NCI-H187 treated with DMSO at 0.1 percent for 48 hours (cell line): ENCODE measurements at regions not wholly inside any gene's neighbourhood (a gene's known extent, or its start where the extent isn't known, plus 50 kb on each side); places are given as distances from the start of the nearest gene placed in this dataset.
"Not testable (repeated sequence)": the region's sequence is repeated elsewhere in the genome, so short reads cannot be mapped to it uniquely, and the experiment has no call there.

Experiments
- DNase-seq: peaks from one replicate; lab custom pipeline; 2025; lab: John Stamatoyannopoulos, UW

DNA sequence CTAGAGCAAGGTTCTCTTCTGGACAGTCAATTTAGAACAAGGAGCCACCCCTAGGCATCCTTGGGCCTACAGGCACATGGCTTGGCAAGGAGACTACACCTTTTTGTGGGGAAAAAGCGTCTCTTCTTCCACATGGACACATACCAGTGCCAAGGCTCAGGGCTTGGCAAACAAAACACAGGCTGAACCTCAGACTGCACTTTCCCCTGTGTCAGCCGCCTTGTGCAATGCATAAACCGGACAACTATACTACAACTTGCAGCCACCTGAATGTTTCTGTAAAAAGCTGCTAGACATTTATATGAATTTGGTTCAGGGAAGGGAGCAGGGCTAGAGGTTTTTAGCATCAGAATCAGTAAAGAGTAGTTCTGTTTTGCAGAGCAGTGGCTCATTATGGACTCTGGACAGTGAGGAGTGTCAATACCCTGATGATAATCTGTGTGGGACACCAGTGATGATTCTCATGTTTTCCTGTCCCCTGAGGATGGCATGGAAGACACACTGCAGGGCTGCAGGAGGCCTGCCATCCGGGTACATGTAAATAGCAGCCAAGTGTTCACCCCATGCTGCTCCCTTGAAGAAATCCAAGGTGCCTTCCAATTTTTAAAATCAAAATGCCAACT, 118.9 kb downstream of the GATA3 start:
- DNase-seq, result no peak

DNA sequence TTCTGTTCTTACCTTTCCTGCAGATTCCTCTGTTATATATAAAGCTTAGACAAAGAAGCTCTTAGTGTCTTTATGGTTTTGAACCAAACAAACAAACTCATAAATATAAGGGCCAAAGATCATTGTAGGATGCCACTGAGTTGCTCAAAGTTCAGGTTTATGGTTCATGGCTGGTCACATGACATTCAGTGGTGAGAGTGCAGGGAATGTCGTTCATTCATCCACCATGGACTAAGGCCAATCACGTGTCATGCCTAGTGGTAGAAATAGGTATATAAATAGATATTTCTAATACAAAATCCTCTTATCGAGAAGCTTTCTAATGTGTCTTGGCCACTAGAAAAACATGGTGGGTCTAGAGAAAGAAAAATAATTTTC, 119.4 kb downstream of the GATA3 start:
- no peak for DNase-seq

DNA sequence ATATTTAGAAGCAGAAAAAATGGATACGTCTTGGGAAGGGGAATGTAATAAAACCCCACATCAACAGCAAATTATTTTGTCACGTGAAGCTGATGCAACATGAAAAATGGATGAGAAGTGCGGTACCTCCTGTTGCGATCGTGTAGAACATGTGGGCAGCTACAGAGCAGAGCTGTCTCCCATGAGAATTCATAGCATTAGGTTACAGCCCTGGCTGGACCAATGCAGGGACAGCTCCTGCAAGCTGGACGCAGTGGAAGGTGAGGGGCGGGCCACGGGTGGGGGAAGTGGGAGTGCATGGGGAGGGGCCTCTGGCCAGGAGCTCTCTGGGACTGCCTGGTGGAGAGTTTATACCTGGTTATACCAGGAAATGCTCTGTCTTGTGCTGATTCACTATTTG, 120.3 kb downstream of the GATA3 start:
- no peak for DNase-seq

DNA sequence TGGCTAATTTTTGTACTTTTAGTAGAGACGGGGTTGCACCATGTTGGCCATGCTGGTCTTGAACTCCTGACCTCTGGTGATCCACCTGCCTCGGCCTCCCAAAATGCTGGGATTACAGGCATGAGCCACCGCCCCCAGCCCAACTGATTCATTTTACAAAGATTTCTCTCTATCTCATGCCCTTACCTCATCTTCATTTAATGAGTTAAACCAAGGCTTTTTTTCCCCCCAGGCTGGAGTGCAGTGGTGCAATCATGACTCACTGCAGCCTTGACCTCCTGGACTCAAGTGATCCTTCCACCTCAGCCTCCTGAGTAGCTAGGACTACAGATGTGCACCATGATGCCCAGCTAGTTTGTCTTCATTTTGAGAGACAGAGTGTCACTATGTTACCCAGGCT, 123.0 kb downstream of the GATA3 start:
- DNase-seq, result not testable (repeated sequence)

DNA sequence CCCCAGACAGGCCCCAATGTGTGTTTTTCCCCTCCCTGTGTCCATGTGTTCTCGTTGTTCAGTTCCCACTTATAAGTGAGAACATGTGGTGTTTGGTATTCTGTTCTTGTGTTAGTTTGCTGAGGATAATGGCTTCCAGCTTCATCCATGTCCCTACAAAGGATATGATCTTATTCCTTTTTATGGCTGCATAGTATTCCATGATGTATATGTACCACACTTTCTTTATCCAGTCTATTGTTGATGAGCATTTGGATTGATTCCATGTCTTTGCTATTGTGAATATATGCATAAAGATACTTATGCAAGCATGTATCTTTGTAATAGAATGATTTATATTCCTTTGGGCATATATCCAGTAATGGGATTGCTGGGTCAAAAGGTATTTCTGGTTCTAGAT, 125.3 kb downstream of the GATA3 start:
- DNase-seq, result not testable (repeated sequence)

DNA sequence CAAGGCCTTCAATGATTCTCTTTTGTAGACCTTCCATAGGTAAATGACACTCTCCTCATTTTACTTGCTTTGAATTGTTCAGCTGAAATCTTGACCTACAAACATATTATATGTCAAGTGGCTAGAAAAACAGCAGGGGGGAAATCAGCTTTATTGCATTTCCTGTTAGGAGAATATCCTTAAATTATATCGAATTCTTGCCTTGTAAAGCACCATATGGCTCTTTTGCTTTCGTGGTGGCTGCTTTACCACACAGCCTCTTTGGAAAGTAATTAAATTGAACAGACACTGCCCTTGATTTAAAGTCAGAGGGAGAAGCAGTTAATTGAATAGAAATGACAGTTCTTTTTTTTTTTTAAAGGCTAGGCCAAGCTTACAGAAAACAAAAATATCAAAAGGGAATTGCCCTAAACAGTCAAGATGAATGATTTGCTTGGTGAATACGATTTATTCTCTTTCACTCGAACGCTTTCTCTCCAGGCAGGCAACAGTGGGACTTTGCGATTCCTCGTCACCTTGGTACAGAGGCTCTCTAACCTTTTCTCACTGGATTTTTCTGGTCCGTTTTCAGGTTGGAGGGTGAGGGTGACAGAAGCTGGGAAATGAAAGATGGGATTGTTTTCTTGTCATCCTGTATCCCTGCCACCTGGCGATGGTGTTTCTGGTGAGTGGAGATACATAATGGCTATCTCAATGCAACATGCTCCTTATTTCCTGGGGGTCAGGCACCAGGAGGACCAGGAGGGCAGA, 126.0 kb downstream of the GATA3 start:
- no peak for DNase-seq

DNA sequence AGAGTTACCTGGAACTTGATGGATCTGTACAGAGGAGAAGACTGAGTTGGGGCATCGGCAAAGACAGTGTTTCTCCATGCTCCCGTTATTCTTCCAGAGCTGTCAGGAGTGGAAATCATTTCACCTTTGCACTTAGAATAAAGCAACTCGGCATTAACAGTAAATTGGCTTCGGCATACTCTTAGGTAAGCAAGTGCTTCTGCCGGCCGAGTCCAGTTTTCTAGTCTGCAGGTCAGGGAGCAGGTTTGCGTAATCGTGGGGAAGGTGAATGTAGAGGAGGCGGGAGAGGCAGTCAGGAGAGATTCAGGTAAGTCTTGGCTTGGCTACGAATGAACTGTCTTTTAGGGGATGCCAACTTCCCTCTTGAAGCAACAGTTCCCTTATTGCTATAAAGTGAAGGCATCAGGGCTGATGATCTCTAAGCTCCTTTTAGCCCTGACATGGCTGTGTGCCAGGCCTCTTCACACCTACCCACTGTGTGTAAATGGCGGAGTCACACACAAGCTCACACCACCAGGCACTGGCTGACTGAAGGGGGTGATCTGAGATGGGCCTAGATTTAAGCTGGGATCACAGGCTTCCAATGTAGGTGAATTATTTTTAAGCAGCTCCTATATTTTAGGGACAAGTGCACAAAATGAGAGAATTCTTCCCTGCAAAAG, 127.1 kb downstream of the GATA3 start:
- no peak for DNase-seq

DNA sequence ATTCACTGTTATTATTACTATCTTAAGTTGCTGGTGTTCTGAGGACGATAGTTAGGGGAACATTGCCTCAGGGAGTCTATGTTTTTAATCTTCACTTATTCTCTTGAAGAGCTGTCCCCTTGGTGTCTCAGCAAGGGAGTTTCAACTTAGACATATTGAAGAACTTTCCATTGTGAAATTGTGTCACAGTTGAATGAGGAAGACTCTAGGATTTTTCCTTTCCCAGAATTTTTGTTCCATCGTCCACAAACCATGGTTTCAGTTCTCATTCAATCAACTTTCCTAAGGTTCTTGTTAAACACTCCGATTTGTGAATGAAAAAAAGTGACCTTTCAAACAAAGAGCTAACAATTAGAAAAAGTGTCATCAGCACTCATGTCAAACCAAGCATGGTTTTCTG, 128.3 kb downstream of the GATA3 start:
- no peak for DNase-seq

DNA sequence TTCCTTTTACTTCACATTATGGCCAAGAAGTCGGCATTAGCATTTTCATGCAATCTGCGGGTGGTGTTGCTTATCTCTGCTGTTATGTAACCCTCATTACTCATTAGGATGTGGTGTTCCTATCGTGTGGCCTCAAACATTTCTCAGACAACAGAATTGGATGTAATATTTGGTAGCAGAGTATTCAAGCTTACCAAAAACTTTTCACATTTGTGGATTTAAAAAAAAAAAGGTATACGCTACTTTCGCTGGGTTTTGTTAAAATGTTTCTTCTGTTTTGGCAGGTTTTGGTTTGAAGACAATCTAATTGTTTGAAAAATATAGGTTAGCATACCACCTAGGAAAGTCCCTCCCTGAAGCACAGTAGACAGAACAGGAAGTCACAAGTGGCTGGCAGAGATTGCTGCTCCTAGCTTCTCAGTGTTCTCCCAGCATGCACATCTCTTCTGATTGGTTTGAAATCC, 128.8 kb downstream of the GATA3 start:
- no peak for DNase-seq

DNA sequence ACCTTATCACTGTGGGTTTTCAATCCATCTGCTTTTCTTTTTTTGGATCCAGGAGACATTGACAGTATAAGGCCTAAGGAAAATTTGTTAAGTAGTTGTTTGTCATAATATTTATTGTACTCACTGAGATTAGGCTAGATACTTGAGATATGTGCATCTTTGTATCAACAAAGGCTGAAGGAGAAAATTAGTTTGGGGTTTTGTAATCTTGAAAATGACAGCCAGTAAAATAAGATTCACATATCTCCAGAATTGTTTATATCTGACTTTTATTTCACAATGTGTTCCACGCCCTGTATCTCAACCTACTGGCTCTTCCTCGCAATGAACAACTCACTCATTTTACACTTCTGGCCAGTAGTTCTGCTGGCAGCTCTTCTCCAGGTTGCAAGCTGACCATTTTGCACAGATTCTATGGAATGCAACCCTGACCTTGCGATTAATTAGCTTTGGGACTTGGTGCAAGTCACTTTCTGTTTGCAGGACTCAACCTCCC, 132.7 kb downstream of the GATA3 start:
- DNase-seq, result no peak

DNA sequence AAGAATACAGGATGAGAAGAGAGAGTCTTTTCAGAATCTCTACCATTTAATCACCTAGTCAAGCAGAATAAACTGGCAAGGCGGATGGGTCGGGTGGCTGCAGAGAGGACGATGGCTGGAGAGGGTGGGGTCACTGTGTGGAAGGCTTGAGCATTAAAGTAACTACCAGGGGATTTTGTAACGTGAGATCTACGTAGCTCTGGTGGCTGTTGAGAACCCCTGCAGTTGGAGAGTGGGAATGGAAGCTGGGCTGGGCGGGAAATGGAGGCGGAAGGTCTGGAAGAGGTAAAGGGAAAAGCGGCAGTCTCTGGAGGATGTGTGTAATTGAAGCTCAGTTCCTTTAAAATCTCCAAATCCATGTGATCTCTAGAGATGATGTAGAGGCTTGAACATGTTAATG, 135.0 kb downstream of the GATA3 start:
- DNase-seq, result no peak

DNA sequence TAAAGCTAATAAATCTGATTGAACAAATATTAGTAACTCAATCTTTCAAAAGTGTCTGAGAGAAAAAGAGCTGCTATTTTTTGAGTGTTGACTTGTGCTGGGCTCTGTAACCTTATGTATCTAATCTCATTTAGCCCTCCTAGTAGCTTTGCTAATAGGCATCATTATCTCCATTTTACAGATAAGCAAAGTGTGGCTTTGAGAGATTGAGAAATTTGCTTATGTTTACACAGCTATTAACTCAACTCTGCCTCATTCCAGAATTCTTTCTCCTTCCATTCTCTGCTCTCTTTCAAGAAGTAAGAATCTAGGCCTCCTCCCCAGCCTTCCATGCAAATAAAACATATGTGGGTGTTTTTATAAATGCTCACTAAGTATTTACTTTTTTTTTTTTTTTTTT, 137.8 kb downstream of the GATA3 start:
- DNase-seq, result no peak

DNA sequence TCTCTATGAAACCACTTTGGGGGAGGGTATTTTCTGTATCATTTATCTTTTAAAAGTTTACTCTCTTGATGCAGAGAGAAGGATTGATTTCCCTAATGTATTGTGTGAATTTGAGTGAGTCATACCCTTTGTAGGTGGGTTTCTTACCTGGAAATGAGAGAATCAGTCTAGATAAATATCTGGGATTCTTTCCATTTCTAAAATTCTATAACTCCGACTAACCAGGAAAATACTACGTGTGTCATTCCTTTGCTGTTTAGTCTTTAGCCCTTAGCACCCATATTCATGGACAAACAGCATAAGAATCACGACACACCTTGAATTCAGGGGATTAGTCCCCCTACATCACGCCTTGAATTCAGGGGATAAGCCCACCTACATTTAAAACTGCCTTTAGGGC, 139.1 kb downstream of the GATA3 start:
- DNase-seq, result no peak

DNA sequence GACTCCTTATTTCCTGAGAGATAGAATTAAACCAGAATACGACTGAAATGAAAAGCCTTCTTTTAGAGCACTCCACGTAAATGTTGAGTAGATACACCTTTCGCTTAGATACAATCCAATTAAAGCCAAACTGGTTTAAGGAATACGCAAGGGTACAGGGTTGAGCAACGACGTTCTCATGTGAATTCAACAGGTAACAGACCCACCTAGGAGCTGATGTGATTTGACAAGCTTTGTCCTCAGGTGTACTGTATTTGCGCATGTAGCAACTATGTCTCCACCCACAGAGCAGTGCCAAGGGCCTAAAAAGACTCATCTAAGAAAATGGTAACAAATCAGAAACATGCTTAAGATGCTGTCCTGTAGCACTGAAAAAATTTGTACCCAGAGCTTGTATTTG, 139.6 kb downstream of the GATA3 start:
- DNase-seq, result no peak

DNA sequence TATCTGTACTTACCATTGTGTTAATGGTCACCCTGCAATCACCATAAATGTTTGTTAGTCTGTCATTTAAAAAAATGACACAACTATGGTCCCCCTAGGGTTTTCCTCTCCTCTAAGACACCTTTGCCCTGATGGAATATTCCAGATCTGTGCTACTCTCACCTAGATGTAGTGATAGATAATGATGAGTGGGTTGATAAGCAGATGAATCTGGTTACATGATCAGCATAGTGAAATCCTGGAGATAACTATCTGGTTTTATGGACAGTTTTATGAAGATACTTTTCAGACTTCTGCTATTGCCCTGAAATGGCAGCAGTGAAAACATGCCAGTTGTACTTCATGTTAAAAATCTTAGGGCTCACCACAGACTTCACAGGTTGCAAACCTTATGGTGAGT, 152.4 kb downstream of the GATA3 start:
- no peak for DNase-seq

DNA sequence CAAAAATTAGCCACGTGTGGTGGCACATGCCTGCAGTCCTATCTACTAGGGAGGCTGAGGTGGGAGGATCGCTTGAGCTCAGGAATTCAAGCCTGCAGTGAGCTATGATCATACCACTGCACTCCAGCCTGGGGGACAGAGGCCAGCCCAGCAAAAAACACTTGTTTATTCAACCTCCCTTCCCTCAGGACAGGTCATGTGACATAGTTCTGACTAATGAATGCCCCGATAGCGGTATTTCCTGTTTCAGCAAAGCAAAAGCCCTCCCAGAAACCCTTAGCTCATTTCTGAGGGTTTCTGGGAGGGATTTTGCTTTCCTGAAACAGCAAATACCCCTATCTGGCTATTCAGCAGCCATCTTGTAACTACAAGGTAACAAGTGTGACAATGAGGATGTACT, 157.1 kb downstream of the GATA3 start:
- DNase-seq, result no peak

DNA sequence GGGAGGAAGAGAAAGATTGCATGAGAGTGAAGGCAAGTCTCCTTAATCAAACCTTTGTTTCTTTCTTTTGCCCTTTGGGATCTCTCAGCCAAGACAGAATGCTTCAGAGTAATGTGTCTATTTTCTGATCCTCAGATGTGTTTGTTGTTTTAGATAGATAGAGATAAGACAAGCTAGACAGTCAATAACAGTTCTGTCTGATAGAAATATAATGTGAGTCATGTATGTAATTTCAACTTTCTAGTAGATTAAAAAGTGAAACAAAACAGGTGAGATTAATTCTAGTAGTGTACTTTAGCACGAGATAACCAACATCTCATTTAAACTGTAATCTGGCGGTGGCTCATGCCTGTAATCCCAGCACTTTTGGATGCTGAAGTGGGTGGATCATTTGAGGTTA, 159.2 kb downstream of the GATA3 start:
- no peak for DNase-seq

DNA sequence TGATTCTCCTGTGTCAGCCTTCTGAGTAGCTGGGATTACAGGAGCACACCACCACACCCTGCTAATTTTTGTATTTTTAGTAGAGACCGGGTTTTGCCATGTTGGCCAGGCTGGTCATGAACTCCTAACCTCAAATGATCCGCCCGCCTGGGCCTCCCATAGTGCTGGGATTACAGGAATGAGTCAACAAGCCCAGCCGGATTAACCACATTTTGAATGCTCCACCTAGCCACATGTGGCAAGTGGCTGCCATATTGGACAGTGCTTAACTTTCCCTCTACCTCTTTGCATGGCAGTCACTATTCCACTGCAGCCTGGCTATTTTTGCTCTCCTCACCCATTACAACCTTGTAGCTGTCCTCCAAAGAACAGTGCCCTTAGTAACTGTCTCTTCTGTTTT, 160.1 kb downstream of the GATA3 start:
- DNase-seq, result no peak

DNA sequence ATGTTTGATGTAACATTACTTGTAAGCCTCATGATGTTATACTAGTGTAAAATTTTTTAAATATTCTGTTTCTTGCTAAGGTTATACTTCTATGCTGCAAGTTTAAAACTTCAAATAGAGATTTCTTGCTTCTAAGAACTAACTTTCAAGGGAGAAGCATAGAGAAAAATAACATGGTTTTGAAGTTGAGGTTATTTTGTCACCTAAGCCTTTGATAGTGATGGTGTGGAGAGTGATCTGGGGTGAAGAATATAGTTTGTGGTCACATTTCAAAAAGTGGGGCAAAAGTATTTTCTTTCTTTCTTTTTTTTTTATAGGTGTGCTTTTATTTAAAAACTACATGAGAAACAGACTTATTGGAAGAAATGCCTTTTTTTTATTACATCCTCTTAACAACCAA, 162.4 kb downstream of the GATA3 start:
- no peak for DNase-seq

DNA sequence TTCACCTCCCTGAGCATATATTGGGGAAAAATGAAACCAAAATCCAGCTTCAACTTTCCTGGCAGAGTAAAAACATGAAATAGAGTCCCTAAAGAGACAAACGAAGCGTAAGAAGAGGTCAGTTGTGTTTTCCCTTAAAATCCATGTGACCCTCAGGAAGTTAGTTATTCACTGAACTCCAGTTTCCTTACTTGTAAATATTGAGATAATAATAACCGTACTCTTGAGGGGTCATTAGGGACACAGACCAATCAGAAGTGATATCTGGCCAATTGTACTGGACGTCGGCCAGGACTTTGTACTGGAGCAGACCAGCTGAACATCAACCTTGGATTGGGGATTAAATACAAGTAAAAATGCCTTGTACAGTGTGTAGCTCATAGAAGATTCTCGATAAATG, 167.0 kb downstream of the GATA3 start:
- no peak for DNase-seq

DNA sequence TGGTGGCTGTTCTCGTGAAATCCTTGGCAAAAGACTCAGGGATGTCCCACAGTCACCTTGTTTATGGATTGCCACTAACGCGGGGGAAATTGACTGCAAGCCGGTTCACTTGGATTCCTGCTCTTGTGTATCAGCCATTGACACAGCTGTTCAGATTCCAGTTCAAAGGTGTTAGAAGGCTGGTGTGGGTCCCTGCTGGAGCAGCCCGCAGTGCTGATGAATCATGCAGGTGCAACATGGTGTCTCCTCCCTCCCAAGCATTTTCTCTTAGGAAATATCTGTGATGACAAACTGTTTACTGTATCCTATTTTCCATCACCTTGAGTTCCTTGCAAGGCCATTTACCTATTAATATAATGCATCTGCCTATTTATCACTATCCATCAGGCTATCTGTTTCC, 170.1 kb downstream of the GATA3 start:
- no peak for DNase-seq

DNA sequence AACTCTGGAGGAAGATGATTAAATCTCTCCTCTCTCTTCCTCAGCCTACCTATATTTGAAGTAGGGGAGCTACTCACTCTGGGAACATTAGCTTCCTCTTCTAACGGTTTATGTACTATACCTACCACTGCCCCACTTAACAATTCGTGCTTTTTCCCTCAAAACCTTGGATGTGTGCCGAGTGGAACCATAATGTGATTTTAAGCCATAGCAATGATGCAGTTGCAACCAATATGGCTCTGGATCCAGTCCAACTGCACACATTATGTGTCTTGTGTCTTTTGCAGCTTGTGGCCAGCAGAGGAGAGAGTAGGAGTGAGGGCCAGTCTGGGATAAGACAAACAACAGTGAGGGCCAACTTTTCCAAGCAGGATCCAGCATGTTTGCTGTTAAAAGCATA, 170.7 kb downstream of the GATA3 start:
- DNase-seq, result no peak

DNA sequence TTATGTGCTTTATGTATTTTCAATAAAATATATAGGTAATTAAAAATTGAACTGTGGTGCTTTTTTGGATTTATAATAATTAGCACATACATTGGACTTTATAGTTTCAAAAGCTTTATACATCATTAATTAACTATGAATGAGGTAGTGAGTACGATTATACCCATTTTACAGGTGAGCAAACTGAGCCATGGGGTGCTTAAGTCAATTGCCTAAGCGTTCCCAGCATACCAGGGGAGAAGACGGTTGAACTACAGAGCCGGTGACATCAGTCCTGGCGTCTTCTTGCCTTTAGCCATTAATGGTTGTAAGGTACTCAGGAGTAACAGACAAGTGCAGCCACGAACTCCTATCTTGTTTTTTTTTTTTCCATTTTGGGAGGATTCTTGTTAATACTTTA, 172.8 kb downstream of the GATA3 start:
- no peak for DNase-seq
